ENCODE measurements at regions not wholly inside any gene's neighbourhood (a gene's known extent, or its start where the extent isn't known, plus 50 kb on each side); places are given as distances from the start of the nearest gene placed in this dataset.

- ChIA-PET POLR2A (ENCODE audit: low non-redundant PET) (no interaction called here), CTCF (interaction anchor here (0.6 kb wide), 1 partner anchor 68 kb away, joined by 4 read pairs; no protein-coding TSS in a partner anchor)
- Histone ChIP-seq H3K27ac (ENCODE audit: low read depth, low read length, poor library complexity, severe bottlenecking) (no peak overlapping the region), H3K4me3 (ENCODE audit: low read depth, low read length, poor library complexity, severe bottlenecking) (no peak overlapping the region), H3K4me1 (ENCODE audit: insufficient read depth, low read length, poor library complexity, severe bottlenecking) (no peaks in the 10 kb centered on the region), H3K36me3 (ENCODE audit: insufficient read depth, low read length, poor library complexity, severe bottlenecking) (no peaks in the 10 kb centered on the region), H3K27me3 (replicated peaks; ENCODE audit: insufficient read depth, low read depth, low read length, poor library complexity) (no peaks in the 10 kb centered on the region), H3K9me3 (ENCODE audit: low read depth, low read length, poor library complexity, severe bottlenecking) (no peaks in the 10 kb centered on the region)
- intact Hi-C loops (cut with micrococcal nuclease; ENCODE audit: unreplicated experiment), result no loop called here
- no peak for TF ChIP-seq CTCF (conservative IDR thresholded peaks at IDR 0.05; ENCODE audit: low read depth, low read length)
- no peak for TF ChIP-seq EZH2 (IDR thresholded peaks at IDR 0.05; ENCODE audit: borderline replicate concordance, low read depth, low read length, poor library complexity, severe bottlenecking)
- no peak for DNase-seq (ENCODE audit: low spot score)
- BruUV-seq (replicated peaks), result no TSS peak
Measured at GRCh38 chr21:36210779-36211659, 54.4 kb downstream of the DOP1B start.

- intact Hi-C loops (cut with micrococcal nuclease; ENCODE audit: unreplicated experiment), result no loop called here
- Histone ChIP-seq H3K9me3 (ENCODE audit: low read depth, low read length, poor library complexity, severe bottlenecking) (no peaks in the 10 kb centered on the region), H3K27ac (ENCODE audit: low read depth, low read length, poor library complexity, severe bottlenecking) (no peak overlapping the region), H3K4me1 (ENCODE audit: insufficient read depth, low read length, poor library complexity, severe bottlenecking) (no peaks in the 10 kb centered on the region), H3K27me3 (replicated peaks; ENCODE audit: insufficient read depth, low read depth, low read length, poor library complexity) (no peaks in the 10 kb centered on the region), H3K4me3 (ENCODE audit: low read depth, low read length, poor library complexity, severe bottlenecking) (no peak overlapping the region), H3K36me3 (ENCODE audit: insufficient read depth, low read length, poor library complexity, severe bottlenecking) (no peaks in the 10 kb centered on the region)
- no peak for DNase-seq (ENCODE audit: low spot score)
- ChIA-PET POLR2A (ENCODE audit: low non-redundant PET) (no interaction called here), CTCF (no interaction called here)
- no peak for TF ChIP-seq CTCF (conservative IDR thresholded peaks at IDR 0.05; ENCODE audit: low read depth, low read length)
- TF ChIP-seq EZH2 (IDR thresholded peaks at IDR 0.05; ENCODE audit: borderline replicate concordance, low read depth, low read length, poor library complexity, severe bottlenecking), result no peak
- BruUV-seq (replicated peaks), result no TSS peak
Measured at GRCh38 chr21:36211660-36212512, 55.3 kb downstream of the DOP1B start.

- CTCF ChIA-PET, result no interaction called here
- POLR2A ChIA-PET (ENCODE audit: low non-redundant PET), result no interaction called here
- no peak for DNase-seq (ENCODE audit: low spot score)
- no peak overlapping the region for H3K4me3 ChIP-seq (ENCODE audit: low read depth, low read length, poor library complexity, severe bottlenecking)
- H3K27ac ChIP-seq (ENCODE audit: low read depth, low read length, poor library complexity, severe bottlenecking), result no peak overlapping the region
- no peaks in the 10 kb centered on the region for H3K4me1 ChIP-seq (ENCODE audit: insufficient read depth, low read length, poor library complexity, severe bottlenecking)
- no peaks in the 10 kb centered on the region for H3K27me3 ChIP-seq (replicated peaks; ENCODE audit: insufficient read depth, low read depth, low read length, poor library complexity)
- intact Hi-C loops (cut with micrococcal nuclease; ENCODE audit: unreplicated experiment), result no loop called here
- no peak for TF ChIP-seq EZH2 (IDR thresholded peaks at IDR 0.05; ENCODE audit: borderline replicate concordance, low read depth, low read length, poor library complexity, severe bottlenecking)
- TF ChIP-seq CTCF (conservative IDR thresholded peaks at IDR 0.05; ENCODE audit: low read depth, low read length), result no peak
- no peaks in the 10 kb centered on the region for H3K36me3 ChIP-seq (ENCODE audit: insufficient read depth, low read length, poor library complexity, severe bottlenecking)
- H3K9me3 ChIP-seq (ENCODE audit: low read depth, low read length, poor library complexity, severe bottlenecking), result no peaks in the 10 kb centered on the region
- no TSS peak for BruUV-seq (replicated peaks)
Measured at GRCh38 chr21:36212513-36212780, 55.8 kb downstream of the DOP1B start.

Data from A673 (cell line).